GM19035 (cell line): ENCODE measurements at regions not wholly inside any gene's neighbourhood (a gene's known extent, or its start where the extent isn't known, plus 50 kb on each side); places are given as distances from the start of the nearest gene placed in this dataset.
"Not testable (repeated sequence)": the region's sequence is repeated elsewhere in the genome, so short reads cannot be mapped to it uniquely, and the experiment has no call there.

ENCODE experiments used
- ATAC-seq: cut with Tn5 transposase; IDR thresholded peaks from one replicate; pipeline ENCODE4 v1.9.1; 2021; ENCODE audit not compliant: unreplicated experiment

DNA sequence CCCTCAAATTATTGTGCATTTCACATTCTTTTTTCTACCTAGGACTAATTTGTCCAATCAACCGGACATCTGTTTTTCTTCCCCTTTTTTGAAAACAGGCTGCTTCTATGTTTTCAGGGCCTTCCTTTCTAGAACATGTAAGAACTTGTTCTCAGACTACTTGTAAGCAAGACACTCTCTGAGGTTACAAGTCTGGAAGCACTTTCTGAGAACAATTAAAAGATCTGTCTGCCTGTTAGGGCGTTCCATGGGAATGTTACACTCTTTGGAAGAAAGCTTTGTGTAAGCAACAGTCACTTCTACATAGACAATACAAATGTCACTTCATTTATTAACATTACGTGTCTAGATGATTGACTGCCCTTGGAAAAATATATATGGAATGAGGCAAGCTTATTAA lies 50.9 kb upstream of the HSPB3 start:
- ATAC-seq, result no peak

GRCh38 chr5:54403885-54404416 lies 51.5 kb upstream of the HSPB3 start:
- ATAC-seq, result no peak

- ATAC-seq, result no peak
Measured at GRCh38 chr5:54403121-54403520, 52.4 kb upstream of the HSPB3 start.

- peak; percentile 74 for ATAC-seq
Measured at GRCh38 chr5:54401515-54401914, 54.0 kb upstream of the HSPB3 start.

DNA sequence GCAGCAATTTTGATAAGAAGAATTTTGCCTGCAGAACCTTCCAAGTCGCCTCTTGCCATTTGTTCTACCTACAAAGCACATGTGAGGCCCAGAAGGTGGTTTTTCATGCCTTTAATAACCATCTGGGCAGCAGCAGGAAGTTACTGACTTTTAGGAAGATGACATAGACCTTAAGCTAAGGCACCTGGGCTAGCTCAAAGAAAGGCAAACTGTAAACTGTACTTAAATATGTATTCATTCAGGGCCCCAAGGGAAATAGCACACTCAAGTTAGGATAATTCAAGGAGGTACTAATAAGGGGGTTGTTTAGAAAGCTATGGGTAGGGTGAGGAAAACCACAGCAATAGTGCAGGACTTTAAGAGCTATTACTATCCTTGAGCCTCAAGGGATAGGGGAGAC lies 57.3 kb upstream of the HSPB3 start:
- ATAC-seq, result no peak

DNA sequence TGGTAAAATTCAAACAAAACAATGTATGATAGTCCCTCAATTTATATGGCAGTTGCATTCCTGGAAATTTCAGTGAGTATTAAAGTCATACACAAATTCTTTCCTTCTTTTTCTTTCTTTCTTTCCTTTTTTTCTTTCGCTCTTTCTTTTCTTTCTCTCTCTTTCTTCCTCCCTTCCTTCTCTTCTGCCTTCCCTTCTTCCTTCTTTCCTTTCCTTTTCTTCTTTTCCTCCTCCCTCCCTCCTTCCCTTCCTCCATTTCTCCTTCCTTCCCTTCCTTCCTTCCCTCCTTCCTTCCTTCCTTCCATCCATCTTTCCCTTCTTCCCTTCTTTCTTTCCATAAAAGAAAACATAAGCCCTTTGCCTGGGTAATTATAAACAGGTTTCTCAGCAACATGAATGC lies 58.1 kb upstream of the HSPB3 start:
- no peak for ATAC-seq

DNA sequence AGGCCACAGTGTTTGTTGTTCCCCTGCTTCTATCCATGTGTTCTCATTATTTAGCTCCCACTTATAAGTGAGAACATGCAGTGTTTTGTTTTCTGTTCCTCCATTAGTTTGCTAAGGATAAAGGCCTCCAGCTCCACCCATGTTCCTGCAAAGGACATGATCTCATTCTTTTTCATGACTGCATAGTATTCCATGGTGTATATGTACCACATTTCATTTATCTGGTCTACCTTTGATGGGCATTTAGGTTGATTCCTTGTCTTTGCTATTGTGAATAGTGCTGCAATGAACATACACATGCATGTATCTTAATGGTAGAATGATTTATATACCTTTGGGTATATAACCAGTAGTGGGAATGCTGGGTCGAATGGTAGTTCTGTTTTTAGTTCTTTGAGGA lies 62.5 kb upstream of the HSPB3 start:
- ATAC-seq, result not testable (repeated sequence)

GRCh38 chr5:54390539-54391031 lies 64.9 kb upstream of the HSPB3 start:
- ATAC-seq, result no peak

- no peak for ATAC-seq
Measured at GRCh38 chr5:54390015-54390414, 65.5 kb upstream of the HSPB3 start.

- ATAC-seq, result not testable (repeated sequence)
Measured at GRCh38 chr5:54389399-54389798, 66.1 kb upstream of the HSPB3 start.

- no peak for ATAC-seq
Measured at GRCh38 chr5:54388811-54389210, 66.7 kb upstream of the HSPB3 start.

DNA sequence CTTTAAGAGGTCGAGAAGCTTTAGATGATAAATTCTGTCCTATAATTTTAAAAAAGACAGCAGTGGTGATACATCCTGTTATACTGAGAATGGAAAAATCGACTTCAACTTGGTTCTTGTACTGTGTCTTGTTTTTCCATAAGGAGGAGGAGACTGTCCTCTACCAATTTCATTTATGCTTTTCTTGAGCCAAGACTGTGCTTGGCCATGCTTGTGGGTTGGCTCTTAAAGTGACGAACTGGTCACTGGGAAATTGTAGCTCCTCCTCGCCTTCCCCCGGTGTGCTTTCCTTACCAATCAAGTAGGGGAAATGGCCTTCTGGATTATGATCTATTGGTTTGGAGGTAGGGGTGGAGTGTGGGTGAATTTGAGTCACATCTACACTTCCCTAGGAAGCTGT lies 67.1 kb upstream of the HSPB3 start:
- ATAC-seq, result no peak

DNA sequence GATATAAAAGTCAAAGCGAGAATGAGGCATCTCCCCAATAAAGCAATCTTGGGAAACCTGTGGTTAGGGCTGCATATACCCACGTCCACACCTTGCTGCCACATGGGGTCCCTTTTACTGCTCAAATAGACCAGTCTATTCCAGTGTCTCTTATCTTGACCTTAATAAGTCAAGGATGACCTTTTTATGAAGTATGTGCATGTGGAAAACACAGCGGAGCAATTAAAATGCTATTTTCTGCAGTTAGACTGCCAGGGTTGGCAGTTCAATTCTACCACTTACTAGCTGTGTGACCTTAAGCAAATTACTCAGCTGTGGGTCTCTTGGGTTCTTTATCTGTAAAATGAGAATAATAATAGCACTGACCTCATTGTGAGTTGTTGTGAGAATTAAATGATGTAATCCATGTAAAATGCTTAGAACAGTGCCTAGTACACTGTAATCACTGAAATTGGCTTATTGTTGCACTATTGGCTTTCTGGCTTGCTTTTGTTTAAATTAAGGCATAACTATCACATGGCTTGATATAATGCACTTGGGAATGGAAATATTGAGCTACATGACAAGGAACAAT lies 67.8 kb upstream of the HSPB3 start:
- ATAC-seq, result no peak

DNA sequence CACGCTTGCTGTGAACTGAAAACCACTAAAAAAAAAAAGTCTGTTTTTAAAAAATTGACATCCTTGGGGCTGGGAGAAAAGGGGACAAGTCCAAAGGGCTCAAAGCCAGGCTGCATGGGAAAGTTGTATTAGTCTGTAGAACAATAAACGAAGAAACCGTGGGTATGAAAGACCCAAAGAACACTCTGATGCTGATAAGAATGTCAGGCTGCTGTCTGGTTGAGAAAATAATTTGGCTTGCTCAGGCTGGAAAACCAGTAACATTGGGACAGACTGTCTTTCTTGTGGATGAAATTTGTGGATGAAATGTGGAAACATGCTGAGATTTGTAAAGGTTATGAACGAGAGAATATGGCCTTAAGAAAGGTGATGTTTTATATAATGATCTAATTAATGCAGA lies 68.5 kb upstream of the HSPB3 start:
- ATAC-seq, result no peak

GRCh38 chr5:54385994-54386393 lies 69.5 kb upstream of the HSPB3 start:
- no peak for ATAC-seq

- no peak for ATAC-seq
Measured at GRCh38 chr5:54384356-54384933, 71.1 kb upstream of the HSPB3 start.

DNA sequence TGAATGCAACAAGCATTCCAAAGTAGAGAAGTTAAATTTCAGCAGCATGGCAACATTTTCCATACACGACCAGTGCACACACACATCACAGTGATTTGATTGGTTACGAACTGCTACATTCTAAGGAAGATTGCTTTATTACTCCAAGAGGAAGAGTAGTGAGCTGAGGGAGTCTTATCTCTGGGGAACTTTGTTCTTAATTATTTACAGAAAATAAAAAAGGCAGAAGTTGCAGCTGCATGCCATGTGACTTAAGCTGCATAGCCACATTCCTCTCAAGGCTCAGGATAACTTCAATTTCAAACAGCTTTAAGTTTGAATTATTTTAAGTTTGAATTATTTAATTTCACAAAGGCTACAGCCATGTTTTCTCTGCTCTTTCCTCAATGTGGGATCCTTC lies 71.6 kb upstream of the HSPB3 start:
- no peak for ATAC-seq

DNA sequence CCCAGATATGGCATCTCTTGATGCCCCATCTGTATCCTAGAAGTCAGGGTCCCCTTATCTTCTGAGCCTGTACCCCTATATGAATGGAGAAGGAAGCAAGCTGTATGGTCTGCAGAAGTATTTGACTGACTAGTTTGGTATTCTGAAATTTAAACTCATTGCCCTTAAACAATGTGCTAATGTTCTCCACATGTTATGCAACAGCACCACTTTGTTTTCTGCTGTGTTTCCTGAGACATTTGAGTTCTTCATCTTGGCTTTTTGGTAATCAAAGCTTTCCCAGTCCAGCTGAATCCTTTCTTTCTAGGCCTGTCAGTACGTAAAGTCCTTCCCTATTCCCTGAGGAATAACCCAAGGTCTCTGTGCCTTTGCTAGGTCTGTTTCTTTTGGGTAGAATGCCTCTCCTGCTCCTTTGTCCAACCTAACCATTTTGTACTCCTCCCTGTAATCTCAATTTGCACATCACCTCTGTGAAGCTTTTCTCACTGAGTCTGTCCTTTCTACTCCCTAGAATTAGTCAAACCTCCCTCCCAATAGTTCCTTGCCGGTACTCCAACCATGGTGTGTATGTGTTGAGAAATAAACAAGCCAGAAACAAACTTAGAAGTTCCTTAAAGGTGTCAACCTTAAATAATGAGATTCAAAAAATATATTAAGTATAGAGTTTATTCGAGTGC lies 72.1 kb upstream of the HSPB3 start:
- no peak for ATAC-seq

DNA sequence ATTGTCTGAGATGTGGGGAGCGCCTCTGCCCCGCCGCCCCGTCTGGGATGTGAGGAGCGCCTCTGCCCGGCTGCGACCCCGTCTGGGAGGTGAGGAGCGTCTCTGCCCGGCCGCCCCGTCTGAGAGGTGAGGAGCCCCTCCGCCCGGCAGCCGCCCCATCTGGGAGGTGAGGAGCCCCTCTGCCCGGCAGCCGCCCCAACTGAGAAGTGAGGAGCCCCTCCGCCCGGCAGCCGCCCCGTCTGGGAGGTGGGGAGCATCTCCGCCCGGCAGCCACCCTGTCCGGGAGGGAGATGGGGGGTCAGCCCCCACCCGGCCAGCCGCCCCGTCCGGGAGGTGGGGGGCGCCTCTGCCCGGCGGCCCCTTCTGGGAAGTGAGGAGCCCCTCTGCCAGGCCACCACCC lies 70.9 kb upstream of the ARL15 start:
- ATAC-seq, result not testable (repeated sequence)

DNA sequence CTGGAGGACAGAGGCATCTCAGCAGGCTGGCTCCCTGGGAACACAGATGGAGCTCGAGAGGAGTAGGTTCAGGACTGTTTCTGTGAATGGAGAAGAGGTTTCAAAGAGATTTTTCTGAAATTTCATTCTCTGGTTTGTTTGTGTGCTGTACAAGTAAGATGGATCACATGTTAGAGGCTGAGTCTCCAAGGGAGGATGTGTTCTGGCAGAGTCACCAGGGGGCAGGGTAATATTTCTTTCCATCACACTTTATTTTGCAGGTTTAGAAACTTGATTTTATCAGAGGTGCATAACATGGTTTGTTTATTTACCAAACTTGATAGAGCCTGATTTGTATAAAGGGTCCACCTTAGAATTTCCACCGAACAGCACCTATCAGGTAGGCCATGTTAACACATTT lies 69.2 kb upstream of the ARL15 start:
- ATAC-seq, result no peak

DNA sequence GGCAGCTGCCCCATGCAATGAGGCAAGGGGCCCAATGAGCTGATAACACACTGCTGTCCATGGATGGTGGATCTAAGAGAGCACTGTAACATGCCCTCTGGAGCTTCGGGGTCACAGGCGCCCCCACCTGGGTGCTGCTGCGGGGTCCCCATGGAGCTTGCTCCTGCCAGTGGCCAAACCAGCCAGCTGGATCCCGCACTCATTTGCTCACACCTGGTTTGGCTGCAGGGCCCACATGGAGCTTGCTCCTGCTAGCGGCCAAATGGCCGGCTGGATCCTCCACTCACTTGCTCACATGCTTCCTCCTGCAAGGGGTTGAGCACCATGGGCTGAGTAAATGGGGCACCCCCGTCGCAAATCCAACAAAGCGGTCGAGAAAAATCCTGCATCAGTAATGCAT lies 68.3 kb upstream of the ARL15 start:
- no peak for ATAC-seq

GRCh38 chr5:54377339-54377738 lies 67.0 kb upstream of the ARL15 start:
- not testable (repeated sequence) for ATAC-seq
